ENCODE measurements at regions not wholly inside any gene's neighbourhood (a gene's known extent, or its start where the extent isn't known, plus 50 kb on each side); places are given as distances from the start of the nearest gene placed in this dataset.

DNA sequence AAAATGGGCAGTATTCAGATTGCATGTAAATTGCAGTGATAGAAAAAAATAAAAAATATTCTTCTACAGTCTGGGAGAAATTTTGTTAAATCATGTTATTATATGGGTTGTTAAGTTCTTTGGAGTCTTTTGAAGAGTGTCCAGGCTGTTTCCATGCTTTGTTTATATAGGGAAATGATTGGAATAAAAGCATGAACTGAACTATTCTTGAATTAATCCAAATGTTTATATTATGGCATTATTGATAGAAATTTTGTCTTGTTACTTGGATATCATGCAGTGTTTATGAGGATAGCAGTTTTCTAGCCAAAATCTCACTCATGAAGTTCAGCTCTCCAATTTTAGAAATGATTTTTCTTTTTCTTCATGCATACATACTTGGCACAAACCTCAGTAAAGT, 108.2 kb upstream of the NAV3 start:
- DNase-seq = no peak

DNA sequence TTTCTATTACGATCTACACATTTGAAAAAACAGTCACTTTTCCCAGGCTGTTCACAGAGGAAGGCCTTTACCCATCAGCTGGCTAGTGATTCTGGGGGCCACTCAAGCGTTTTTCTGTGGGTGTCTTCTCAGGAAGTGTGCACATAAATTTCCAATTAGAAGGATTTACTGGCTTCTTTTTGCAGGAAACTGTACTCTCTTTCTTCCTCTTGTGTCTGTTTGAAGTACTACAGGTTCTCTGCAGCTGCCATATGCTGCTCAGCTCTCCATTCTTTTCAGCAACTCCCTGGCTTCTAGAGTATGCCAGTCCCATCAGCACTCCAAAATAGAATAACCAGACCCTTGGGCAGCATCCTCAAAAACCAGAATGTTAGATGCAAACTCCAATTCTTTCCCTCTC, 110.4 kb upstream of the NAV3 start:
- DNase-seq = no peak

DNA sequence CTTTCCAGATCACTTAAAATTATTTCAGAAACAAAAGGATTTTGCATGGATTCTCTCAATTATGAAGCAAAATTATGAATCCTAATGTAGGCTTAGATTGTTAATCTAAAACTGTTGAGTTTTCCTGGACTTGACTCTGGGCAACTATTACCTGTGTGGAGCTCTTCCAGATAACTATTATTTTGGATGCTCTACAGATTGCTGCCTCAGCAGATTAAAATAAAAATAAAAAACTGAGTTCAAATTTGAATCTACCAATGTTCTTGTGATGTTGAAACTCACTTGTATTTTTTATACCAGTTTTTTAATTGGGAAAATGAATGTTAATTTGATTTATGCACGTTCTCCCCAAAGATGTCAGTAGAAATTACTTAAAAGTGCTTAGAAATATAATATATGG, 120.5 kb upstream of the NAV3 start:
- no peak for DNase-seq

DNA sequence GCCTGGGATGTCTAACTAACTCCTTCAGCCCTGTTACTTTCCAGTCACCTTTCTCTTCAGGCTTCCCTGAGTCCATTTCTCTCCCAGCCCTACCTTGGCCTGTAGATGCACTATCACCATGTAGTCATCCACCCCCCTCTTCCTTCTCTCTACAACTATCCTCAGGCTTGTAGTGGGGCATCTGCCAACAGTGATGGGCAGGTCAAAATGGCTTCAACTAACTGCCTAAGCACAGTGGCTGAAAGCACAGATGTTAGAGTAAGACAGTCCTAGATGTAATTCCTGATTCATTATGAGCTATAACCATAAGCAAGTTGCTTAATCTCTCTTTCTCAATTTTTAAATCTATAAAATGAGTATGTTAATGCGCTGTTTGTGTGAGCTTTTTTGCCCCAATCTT, 133.6 kb upstream of the NAV3 start:
- DNase-seq = no peak

DNA sequence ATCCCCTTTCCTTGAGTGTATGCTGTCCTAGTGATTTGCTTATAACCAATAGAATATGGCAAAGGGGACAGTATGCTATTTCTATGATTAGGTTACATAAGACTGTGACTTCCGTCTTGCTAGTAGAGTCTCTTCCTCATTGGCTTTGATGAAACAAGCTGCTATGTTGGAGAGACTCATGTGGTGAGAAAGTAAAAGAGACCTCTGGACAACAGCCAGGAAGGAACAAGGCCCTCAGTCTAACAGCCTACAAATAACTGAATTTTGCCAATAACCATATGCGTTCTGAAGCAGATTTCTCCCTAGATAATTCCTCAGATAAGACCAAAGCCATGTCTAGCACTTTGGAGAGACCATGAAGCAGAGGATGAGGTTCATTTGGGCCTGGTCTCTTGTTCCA, 134.5 kb upstream of the NAV3 start:
- DNase-seq = no peak

DNA sequence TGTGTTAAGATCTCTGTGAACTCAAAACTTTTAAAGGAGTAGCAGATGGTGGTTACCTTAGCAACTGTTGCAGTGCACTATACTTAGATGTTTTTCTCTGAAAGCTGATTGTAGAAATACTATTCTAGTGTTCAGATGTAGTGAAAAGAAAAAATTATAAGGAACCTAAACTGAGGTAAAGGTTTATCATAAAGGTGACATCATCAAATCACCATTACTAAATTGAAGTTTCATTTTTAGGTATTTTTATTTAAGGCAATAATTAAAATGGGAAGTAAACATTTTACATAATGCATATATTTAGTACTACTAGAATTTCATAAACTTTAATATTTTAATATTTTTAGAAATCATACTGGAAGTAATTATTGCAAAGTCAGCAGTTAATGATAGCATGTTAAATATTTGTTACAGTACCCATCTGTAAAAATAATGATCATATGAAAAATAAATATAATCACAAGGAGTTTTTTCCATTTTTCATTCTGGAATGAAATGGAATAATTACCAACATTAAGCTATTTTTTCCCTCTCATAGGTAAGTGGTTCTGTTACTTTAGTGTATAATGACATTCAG, 141.1 kb upstream of the NAV3 start:
- DNase-seq = no peak

DNA sequence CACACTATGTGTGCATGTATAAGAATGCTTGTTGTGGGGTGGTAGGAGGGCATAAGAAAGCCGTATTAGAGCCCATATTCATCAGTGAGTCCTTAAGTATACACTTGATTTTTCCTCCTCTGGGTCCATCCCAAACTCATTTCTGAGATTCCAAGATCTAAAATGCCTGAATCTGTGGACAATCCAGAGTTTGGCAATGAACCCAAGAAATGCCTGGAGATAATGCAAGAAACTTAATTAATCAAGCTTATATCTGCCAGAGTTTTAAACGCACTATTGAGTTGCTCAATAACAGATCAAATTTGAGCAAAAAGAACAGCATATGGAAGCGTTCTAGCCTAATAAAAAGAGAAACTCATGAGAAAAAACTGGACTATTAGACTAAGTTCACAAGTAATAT, 143.4 kb upstream of the NAV3 start:
- no peak for DNase-seq

DNA sequence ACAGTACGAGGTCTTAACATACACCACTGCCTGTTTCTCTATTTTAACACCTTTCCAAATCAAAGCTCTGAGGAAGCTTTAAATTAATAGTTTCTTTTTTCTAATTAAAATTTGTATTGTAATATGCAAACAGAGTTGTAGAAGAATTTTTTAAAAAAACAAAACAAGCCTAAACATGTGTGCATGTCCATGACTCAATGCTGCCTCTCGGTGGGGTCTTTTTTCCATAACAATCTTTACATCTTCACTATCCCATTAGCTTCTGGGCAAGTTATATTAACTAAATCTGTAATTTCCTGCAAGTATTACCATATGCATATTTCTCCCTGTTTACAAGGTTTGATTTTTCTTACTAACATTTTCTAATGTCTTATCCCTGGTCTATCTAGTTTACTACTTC, 143.9 kb upstream of the NAV3 start:
- DNase-seq = no peak

DNA sequence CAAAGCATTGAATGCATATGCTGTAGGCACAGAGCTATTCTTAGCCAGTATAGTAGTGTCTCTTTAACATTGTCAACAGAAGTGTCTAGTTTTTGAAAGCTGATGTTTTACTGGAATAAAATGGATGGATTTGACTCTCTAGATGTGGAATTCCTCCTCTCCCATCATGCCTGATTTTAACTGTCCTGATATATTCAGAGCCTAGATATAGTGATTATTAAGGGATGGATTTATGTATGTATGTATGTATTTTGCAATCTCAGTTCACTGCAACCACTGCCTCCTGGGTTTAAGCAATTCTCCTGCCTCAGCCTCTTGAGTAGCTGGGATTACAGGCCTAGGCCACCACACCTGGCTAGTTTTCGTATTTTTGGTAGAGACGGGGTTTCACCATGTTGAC, 144.8 kb upstream of the NAV3 start:
- DNase-seq = no peak

DNA sequence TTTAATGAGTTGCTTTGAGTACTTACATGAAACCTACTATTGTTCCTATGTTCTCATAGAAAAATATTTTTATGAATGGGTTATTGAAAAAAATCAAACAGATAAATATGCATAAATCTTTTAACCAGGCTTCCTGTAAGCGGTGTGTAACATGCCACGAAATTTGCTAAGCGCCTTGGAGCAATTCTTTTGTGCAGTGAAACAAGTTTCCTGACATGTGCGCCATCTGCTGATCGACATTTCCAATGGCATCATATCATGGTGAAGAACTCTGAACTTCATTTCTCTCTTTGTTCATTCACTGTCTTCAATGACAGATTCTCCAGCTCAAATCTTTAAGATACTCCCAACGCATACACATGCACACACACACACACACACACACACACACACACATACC, 145.6 kb upstream of the NAV3 start:
- DNase-seq = peak; percentile 4

DNA sequence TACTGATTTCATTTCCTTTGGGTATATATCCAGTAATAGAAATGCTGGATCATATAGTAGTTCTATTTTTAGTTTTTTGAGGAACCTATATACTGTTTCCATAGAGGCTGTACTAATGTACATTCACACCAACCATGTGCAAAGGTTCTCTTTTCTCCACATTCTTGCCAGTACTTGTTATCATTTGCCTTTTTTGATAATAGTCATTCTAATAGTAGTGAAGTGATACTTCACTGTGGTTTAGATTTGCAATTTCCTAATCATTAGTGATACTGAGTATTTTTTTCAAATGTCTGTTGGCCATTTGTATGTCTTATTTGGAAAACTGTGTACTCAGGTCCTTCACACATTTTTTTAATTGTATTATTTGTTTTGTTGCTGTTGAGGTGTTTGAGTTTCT, 148.2 kb upstream of the NAV3 start:
- DNase-seq = no peak

DNA sequence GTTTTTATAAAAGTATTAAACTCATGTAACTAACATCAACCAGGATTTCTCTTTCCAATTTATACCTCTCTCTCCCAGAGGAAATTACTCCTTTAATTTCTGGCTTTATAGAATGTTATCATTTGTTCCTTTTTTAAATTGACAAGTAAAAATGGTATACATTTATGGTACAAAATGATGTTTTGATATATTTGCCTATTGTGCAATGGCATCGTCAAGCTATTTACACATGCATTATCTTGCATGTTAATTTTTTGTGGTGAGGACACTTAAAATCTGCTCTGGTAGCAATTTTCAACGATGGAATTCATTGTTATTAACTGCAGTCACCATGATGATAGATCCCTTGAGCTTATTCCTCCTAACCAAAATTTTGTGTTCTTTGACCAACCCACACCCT, 149.0 kb upstream of the NAV3 start:
- no peak for DNase-seq

DNA sequence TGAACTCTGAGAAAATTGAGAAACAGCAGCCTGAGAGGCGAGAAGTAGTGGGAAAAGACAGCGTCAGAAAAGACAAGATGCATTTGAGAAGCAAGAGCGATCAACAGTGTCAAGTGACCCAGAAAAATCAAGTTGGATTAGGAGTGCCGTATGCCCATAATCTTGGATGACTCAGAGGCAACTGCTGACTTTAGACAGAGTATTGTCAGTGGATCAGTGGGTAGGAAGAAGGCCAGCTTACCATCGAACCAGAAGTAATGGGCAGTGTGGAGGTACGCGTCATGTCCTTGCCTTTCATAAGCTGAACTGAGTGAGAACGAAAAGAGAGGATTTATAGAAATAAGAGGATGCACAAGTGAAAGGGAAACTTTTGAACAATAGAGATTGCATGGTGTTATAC, 151.0 kb upstream of the NAV3 start:
- DNase-seq = no peak

DNA sequence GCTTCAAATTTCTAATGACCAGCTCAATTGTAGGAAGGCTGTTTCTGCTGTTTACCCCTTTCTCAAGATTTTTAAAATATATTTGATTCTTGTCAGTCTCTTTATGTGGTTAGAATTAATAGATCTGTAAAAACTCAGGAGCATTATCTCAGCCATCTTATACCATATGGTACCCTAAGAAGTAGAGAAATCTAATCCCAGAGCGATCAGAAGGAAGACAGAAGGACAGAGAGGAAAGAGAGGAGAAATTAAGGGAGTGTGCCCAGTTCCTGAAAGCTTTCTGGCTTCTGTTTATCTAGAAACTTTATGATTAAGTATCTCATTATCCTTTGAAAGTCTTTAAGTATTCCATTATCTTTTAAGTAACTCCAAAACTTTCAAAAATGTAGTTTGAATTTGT, 152.1 kb upstream of the NAV3 start:
- no peak for DNase-seq

DNA sequence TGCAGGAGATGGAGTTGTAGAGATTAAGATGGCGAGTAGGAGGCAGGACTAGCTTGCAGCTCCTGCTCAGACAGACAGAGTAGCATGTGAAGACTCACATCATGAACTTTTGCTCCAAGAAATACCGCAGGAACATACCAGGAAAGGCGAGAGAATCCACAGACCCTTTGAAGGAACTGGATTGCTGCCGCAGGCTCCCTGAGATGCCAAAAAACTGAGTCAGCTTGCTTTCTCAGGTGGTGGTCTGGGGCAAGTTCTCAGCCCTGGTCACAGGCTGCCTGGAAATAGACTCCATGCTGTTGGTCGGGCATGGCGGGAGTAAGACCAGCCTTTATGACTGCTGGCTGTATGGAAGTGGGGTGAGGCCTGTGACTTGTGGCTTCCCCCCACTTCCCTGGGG, 163.6 kb upstream of the NAV3 start:
- DNase-seq = no peak

DNA sequence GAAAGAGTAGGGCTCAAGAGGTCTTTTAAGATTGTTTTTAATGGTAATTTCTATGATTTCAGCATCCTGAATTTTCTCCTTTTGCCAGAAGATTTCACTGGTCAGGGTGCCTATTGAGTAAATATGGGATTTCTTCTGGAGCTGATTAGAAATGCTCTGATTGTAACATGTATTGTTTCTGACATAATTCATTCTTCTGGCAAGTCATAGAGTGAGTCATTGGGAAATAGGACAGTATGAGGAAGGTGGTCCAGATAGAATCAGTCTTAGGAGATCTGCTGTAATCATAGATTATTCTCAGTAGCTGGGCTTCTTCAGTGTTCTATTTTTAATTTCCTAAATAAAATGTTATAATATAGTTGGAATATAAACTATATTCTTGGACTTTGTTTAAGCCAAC, 182.0 kb upstream of the NAV3 start:
- DNase-seq = no peak

DNA sequence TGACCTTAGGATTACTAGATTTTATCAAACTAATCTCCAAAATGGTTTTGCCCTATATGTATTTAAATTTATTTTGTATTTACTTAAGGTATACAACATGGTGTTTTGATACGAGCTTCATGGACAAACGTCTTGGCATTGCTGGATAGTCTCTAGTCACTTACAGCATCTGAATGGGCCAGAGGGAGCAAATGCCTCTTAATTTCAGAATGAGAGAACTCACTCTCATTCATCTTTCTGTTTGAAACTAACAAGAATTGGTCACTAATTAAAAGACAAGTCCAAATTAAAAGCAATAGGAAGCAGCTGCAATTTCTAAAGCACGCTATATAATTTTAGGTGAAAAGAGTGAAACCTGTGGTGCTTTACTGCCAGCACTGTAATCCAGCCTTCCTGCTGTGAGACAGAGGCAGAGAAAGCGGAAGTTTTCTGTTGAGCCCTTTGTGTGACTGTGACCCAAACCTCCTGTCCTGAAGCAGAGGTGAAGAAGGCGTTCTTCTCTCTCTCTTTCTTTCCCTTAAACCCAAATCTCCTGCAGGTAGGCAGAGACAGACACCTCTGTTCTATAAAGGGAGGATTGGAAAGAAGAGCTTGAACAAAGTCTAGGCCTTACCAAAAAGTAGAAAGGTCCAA, 184.6 kb upstream of the NAV3 start:
- DNase-seq = no peak

DNA sequence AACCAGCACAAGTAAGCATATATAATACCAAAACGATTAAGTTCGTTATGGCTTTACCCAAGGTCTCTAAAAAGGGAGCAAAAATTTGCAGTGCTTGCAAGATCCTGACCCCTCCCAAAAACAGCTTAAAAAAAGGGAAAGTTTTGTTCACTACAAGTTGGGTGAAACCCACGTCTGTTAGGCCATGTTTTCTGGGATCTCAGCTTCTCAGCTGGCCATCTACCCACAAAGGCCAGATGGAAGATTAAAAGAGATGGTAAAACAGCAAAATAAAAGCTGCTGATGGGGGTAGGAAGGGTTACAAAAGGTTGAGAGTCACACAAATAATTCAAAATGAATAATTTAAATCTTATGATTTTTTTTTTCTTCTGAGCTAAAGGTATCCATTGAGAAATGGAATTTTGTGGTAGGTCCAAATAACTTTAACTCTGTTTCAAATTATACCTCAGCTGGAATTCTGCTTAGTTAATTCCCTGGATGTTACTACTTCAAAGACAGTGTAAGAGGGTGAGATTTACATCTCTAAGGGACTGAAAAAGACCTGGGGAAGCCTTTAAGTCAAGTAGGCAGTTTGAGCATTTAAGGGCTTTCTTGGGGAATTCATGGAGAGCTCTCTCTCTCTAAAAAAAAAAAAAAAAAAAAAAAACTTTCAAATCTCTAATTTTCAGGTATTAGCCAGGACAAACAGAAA, 185.6 kb upstream of the NAV3 start:
- DNase-seq = no peak

DNA sequence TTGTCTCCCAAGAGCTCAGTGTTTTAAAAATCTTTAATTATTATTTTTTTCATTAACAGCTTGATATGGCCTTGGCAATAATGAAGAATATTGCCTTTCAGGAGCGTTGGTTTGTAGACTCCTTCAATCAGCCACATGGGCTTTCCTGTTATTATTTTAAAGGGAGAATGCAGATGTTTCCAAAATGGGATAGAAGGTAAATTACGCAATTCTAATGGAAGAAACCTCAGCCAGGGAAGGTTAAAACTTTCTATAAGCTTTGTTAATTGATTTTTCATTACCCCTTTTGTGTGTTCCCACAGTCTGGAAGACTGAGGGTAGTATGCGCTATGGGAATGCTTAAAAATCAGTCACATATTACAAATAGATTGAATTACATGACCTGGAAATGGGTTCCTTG, 188.4 kb upstream of the NAV3 start:
- DNase-seq = no peak

DNA sequence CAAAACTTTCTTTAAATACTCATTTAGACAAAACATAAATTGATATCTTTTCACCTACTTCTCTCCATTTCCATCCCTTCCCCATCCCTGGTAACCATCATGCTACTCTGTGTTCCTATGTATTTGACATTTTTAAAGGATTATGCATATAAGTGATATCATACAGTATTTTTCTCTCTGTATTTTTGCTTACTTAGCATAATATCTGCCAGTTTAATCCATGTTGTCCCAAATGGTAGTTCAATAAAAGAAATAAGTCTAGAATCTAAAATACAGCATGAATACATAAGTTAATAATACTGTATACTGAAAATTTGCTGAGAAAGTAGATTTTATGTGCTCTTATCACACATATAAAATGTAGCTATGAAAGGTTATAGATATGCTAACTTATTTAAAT, 190.3 kb upstream of the NAV3 start:
- no peak for DNase-seq

DNA sequence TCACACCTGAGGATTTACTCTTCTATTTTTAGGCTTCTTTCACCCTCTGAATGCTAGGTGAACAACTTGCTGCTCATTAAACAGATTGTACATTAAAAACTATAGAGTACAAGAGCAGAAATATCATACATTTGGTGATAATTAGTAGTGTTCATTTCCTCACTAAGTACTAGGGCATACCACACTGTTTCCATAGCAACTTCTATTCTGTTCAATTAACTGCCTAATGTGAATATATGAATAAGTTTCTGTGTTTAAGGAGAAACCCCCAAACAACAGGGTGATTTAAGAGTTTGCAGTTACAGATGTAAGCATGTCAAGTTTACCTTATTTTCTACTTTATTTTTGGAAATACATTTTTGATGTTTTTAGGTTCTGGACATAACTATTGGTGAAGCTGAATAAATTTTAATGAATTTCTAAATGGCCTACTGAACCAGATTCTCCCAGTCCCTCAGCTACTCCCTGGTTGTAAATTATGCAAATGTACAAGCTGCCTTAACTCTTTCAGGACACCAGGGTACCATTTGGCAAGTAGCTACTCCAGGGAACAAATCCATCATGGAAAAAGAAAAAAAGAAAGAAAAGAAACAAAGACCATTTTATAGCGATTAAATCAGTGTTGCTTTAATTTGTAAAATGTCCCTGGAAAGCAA, 199.8 kb upstream of the NAV3 start:
- DNase-seq = no peak

DNA sequence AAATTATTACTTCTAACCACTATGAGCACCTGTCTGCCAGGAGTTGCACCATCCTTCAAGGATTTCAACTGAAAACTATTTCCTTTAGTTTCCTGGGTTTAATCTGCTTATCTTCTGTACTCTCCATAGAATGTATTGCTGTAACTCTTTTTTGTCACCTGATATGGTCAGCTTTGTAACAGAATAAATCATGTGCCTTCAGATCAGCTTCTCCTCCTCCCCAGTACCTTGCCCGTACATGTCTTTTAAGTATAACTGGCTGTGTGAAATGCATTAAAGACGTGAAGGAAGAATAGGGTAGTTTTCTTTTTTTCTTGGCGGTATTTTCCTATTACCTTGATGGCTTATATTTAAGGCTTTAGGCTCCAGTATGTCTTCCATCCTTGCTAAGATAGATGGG, 200.3 kb upstream of the NAV3 start:
- no peak for DNase-seq

DNA sequence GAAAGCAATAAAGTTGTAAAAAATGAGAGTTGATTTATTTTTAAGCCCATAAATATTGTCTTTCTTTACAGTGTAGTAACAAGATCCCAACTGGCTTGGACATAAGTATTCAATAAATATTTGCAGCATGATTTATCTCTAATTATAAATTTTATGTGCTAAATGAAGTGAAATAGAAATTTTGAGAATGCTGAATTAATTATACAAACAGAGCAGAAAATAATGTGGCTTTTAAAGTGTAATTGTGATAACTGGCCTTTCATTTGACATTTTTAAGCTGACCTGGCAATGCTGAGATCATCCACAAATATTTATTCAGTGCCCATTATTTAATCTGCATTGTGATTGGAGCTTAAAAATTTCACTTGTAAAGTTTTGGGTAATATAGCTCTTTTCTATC, 201.6 kb upstream of the NAV3 start:
- no peak for DNase-seq

DNA sequence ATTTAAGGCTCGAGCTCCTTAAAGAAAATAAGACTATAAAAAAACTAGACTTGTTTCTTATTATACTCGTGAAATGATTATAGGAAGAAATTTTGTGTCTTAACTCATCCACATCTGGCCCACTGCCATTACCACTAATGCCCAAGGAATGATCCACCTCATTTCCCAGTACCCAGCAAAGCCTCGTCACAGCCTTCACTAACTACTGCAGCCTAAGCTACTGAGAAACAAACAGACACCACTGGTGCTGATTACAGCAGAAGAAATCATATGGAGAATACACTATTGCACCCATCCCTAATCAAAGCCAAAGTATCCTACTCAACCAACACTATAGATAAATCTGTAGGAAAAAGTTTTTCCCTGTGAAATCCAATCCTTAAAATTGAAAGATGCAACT, 205.3 kb upstream of the NAV3 start:
- no peak for DNase-seq

DNA sequence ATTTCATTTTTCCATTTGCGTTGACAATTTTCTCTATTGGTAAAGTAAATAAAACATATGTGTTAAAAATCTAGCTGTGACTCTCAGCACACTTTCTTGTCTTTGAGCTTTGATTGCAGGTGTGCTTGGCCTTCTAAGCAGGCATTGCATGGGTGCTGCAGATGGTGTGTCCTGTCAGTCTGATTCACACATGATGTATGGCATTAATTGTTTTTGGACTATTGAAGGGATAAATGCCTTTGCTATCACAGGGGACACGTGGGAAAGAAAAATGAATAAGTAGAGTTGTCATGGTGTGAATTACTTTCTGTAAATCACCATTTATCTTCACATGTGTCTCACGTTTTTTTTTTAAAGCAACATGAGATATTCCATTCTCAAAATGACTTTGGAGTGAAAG, 211.3 kb upstream of the NAV3 start:
- DNase-seq = no peak
